ENCODE measurements at regions not wholly inside any gene's neighbourhood (a gene's known extent, or its start where the extent isn't known, plus 50 kb on each side); places are given as distances from the start of the nearest gene placed in this dataset.
"Not testable (repeated sequence)": the region's sequence is repeated elsewhere in the genome, so short reads cannot be mapped to it uniquely, and the experiment has no call there.

DNA sequence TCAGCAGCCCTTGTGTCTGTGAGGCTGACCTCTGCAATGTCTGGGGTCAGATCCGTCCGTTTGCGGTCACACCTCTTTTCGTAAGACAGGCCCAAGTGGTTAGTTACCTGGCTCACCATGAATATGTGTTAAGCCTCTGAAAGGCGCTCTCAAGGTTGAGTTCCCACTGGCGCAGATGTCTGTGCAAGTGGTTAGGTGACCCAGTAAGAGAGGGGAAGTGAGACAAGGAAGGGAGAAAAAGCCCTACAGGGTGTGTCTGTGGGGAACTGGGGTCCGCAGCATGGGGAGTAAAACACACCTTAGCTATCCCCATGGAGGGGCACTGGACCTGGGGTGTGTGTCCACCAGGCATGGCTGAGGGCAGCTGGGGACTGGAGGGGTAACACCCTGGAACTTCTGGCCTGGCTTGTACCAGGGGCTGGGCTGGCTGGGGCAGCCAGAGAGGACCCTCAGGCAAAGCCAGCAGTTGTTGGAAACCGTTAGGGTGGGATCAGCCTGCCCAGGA lies 391.6 kb upstream of the PROK2 start:
- DNase-seq (ENCODE audit: low read depth): no peak

DNA sequence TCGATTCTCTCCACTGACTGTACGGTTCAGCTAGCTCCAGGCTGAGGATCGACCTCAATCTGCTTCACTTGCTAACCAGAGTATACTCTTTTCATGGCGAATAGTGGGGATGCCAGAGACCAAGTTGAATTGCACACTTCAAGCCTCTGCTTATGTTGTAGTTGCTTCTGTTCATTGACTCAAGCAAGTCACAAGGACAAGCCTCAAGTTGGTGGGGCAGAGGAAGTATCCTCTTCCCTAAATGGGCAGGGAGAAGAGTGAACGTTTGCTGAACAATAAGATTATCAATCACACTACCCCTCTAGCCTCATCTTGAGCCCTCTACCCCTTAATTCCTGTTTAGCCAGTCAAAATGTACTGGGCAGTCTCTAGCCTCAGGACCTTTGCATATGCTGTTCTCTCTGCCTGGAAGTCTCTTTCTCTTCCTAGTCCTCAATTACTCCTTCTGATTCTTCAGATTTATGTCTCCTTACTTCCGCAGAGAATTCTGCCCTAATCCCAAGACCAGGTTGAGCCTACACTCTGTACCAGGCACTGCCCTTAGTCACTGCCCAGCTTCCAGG lies 390.4 kb upstream of the PROK2 start:
- no peak for DNase-seq (ENCODE audit: low read depth)

DNA sequence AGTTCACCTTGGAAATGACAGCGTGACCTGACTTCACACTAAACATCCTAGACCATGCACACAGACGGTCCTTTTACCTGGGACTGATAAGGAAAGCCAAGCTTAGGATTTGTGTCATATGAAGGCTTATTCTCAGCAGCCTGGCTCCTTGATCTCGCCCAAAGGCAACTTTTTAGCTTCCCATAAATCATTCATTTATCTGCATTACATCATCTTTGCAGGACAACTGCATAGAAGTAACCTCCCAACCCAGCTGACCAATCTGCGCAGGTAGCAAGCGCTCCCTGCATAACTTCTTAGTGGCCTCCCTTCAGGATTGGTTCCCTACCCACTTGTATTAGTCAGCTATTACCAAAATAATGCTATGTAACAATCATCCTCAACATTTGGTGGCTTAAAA lies 389.9 kb upstream of the PROK2 start:
- DNase-seq (ENCODE audit: low read depth): no peak

DNA sequence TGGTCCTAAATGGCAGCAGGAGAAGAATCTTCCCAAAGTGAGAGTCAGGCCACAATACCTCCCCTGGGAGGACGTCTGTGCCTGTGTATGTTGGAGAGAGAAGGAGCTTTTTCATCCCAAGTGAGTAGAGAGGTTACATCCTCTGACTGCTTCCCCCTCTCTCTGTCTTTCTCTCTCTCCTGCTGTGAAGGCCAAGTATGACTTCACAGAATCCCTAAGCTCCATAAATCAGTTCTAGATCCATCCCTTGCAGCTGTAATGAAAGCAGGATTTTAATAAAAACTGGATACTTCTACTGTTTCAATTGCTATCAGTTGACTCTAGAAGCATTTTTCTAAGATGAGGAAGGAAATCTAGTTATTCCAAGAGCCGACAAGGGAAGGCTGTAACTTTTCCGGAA lies 389.1 kb upstream of the PROK2 start:
- no peak for DNase-seq (ENCODE audit: low read depth)

DNA sequence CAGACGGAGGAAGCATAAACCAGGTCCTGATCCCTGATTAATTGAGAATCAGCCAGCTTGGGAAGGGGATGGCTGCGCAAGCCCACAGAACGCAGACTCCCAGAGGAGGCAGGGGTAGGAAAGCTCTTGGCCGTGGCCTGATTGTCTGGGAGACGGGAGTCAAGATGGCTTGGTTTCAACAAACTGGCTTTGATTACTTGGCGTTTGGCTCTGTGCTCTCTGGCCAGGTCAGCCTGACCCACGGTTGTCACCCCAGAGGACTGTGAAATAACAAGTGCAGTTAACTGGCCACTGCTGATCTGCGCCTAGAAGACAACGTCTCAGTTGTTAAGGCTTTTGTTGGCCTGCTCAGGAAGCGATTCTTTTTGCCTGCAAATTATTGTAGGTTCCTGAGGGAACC lies 387.0 kb upstream of the PROK2 start:
- no peak for DNase-seq (ENCODE audit: low read depth)

DNA sequence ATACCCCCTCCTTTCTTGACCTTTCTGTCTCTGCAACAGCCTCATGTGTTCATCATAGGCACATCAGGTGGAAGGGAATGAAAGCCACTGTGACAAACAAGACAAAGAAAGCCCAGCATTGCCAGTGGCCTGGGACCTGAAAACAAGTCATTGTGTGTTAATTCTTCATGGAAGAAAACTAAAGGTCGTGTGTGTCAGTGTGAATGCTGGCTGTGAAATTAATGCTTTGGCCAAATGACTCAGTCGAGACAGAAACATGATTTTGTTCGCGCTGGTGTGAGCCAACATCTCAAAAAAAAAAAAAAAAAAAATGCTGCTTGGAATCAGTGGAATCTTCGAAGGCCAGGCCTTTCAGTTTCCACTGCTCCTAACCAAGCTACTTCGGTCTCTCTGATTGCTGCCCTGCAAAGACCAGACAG lies 386.5 kb upstream of the PROK2 start:
- no peak for DNase-seq (ENCODE audit: low read depth)

DNA sequence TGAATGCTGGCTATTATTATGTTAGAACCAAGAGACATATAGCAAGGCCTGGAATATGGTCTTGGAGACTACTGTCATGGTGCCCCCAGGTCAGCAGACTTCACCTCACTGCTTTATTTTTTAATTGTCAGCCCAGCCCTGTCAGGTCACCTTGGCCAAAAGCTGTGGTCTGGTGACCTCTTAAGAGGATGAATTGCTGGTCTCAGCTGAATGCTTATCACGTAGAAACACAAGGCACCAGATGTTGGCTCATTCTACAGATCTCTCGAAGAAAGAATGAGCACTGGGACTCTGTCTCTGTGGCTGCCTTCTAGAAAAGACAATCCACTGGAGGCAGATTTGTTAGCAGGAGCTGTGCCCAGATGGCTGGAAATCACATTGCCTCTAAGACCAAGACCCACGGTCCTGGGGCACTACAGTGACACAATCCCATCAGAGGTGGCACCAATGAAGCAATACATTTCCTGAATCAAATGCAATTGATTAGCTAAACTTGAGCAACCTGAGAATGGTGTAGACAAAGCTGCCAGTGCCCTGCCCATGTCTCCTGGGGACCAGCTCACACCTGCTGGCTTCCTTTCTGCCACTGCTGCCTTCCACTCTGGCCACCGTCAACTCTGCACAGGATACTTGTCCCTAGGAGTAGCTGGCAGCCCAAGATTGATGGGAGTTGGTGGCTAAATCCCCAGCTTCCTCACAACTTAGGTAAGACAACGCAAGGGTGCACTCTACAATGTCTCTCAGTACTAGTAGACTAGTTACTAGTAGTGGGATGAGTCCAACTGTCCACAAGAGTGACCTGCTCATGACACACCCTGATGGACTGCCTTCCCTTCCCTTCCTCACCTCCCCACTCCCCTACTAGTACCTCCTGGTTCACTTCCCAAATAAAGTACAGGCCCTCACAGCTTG lies 384.9 kb upstream of the PROK2 start:
- DNase-seq (ENCODE audit: low read depth): no peak

DNA sequence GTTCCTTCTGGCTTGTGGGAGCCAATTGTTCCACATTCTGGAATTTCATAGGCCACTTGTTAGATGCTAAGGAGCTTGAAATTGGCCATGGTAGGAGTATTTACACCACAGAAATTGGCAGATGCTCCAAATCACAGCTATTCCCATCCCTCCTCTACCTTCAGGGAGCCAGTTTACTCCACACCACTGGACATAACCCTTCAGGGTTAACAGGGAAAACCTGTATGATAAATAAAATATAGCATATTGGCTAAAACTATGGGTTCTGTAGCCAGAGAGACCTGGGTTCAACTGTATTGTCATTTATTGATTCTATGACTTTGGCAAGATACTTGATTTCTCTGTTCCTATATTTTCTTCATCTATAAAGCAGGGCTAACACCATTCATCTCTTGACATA lies 384.2 kb upstream of the PROK2 start:
- no peak for DNase-seq (ENCODE audit: low read depth)

DNA sequence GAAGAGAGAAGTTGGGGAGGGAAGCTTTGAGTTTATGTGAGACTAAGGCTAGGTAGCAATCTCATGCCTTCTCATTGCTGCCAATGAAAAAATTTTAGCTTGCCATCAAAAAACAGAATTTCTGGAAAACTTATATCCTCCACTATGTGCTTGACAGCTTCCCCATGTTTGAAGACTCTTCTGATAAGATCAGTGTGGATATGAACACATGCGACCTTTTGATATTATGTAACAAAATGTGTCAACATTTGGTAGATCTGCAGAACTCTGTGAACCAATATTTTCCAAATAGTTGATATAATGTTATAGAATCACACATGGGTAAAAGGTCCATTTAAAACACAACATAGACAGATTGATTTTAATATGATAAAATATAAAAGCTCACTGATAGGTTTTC lies 380.9 kb upstream of the PROK2 start:
- DNase-seq (ENCODE audit: low read depth): no peak

DNA sequence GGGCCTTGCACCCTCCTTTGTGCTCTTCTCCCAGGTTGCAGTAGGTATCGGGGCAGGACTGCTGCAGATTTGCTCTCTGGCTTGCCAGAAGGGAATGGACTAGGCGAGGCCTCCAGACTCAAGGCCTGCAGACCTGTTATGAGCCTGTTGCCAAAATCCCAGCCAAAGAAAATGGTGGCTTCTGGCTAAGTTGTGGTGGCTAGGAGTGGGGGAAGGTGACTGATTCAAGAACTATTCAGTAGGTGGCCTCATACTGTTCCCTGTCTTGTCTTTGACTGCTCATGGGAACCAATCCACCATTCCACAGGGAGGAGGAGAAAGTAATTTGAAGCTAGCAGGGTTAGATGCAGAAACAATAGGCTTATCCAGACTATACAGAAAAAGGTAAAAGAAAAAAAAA lies 380.4 kb upstream of the PROK2 start:
- DNase-seq (ENCODE audit: low read depth): no peak

DNA sequence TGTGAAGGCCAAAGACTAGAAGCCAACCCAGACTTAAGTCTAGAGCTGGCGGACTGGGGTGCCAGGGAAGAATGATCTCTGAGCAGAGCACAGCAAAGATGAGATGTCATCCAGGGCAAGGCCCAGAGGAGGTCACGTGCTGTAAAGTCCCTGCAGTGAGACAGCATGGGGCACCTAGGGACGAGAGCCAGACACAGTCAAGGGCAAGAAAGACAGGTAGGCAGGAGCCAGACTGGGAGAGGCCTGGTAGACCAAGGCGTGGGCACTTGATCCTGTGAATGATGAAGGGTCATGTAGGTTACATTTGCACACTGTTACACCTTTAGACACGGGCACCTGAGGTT lies 379.7 kb upstream of the PROK2 start:
- DNase-seq (ENCODE audit: low read depth): no peak

DNA sequence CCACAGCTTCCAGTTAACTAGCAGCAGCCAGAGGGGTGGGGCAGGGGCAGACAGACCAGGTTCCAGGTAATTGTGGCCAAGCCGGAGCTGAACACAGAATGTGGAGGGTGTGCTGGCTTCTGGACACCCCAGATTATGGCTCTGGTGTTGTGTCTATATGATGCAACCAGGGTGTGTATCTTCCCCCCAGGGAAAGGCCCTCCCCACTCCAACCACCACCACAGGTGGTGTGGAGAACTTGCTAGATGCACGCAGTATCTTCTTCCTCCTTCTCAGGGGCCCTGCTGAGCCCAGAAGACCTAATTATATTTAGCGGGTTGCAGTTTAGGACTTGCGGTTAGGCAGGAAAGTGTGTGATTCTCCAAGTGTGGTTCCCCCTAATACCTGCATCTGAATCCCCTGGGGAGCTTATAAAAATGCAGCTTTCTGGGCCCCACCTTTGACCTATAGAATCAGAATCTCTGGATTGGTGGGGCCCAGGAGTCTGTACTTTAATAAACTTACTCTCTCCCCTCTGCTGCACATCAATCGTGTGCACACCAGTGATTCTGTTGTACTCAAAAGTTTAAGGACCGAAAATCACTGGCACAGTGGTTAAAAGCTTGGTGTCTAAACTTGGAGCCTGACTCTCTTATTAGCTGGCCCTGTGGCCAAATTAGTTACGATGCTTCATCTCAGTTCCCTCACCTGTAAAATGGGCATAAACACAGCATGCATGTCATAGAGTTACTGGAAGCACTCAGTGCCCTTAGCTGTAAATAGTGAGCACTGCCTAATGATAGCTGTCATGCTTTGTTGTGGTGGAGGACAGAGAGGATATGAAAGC lies 379.1 kb upstream of the PROK2 start:
- no peak for DNase-seq (ENCODE audit: low read depth)

DNA sequence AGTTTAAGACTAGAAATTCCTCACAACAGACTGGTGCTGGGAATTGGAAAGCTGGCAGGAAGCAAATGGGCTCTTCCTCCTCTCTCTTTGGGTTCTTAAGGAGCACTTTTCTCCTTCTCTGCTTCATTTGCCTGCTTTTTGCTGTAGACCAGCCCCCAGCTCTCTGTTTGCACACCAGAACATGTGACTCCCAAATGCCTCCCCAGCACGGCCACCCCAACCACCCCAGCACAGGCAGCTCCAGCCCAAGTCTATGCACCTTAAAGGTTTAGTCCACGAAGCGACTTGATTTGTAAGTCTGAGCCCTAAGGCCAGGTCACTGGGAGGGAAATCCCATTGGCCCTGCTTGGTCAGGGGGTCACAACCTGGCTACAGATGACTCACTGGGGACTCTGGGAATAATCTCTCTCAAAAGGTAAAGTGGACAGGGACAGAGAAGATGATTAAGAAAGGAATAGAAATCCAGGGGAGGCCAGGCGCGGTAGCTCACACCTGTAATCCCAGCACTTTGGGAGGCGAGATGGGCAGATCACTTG lies 377.8 kb upstream of the PROK2 start:
- DNase-seq (ENCODE audit: low read depth): no peak

DNA sequence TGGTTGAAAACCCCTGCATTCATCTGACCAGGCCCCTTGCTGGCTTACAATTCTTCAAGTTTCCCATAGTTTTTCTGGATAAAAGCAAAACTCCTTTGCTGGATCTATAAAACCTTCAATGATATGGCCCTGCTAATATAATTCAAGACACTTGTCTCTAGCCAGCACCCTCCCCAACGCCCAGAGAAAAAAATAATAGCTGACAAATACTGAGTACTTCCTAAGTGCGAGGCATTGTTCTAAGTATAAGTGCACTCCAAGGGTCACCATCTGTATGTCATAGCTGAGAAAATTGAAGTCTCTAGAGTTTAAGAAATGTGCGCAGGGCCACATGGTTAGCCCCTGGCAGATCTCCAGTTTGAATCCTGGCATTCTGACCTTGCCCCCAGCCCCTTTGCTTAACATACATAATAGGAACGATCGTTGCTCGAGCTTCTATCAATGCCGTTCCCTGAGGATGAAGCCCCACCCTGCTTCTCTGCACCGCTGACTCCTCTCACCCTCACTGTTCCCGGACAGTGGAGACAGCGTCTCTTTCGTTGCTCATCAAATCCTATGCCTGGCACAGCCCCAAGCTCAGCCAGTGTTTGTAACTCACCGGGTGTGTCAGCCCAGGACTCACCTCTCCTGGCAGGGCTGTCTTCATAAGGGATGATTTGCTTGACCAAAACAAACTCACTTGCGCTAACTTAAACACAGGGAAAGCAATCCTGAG lies 377.1 kb upstream of the PROK2 start:
- no peak for DNase-seq (ENCODE audit: low read depth)

DNA sequence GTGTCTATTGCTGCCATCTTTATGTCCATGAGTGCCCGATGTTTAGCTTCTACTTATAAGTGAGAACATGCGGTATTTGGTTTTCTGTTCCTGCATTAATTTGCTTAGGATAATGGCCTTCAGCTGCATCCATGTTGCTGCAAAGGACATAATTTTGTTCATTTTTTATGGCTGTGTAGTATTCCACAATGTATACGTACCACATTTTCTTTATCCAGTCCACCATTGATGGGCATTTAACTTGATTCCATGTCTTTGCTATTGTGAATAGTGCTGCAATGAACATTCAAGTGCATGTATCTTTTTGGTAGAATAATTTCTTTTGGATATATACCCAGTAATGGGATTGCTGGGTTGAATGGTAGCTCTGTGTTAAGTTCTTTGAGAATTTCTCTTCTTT lies 376.3 kb upstream of the PROK2 start:
- not testable (repeated sequence) for DNase-seq (ENCODE audit: low read depth)

DNA sequence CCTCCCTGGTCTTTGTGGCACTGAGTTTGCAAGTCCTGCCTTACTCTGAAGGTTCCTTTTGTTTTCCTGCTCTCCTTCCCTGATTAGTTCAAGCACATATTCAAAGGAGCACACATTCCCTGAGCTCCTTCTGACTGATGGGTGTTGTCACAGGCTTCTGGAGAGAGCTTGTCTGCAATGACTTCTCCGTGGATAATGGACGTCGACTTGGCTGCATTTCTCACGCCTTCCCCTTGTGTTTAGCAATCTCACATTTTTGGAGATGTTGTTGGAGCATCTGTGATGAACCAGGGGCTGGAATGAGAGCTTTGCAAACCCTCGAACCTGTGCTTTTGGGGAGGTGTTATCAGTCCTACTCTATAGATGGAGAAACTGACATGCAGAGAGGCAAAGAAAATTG lies 375.4 kb upstream of the PROK2 start:
- no peak for DNase-seq (ENCODE audit: low read depth)

DNA sequence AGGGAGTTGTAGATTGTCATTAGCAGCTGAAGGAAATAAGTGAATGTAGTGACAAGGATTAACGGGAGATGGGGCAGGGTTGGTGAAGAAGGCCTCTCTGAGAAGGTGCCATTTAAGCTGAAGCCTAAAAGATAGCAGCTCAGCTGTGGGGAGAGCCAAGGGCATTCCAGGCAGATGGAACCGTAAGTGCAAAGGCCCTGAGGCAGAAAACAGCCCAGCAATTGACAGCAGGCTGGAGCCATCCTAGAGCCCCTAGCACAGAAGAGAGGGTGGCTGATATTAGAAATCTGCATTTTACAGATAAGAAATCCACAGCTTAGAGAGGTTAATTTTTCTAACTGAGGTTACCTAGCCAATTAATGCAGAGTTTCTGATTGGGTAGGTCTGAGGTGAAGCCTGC lies 374.5 kb upstream of the PROK2 start:
- DNase-seq (ENCODE audit: low read depth): no peak

DNA sequence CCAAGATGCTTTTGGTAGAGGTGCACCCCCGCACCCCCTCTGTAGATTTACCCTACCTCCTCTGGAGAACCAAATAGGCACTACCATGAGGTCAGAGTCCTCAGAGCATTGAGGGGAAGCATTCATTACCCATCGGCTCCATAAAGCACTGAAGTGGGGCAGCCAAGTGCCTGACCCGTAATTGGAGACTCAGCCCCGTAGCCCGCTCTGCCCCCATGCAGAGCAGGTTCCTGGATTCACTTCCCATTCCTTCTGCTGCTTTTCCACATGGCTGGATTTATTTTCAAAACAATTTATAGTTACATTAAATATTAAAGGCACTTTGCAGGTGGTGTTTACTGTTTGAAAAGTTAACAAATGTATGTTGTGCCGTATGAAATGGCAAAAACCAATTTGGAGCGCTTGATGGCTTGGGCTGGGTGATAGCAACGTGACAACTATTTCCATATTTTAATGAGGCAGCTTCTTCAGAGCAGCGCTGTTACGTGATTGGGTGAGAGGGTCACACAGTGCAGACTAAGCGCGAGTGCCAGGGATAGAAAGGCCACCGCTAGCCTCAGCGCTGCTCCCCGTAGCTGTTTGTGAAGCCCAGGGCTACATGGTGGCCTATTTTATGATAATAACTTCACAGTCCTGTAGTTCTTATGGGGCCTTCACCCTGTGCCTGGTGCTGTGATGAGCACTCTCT lies 373.8 kb upstream of the PROK2 start:
- DNase-seq (ENCODE audit: low read depth): no peak

DNA sequence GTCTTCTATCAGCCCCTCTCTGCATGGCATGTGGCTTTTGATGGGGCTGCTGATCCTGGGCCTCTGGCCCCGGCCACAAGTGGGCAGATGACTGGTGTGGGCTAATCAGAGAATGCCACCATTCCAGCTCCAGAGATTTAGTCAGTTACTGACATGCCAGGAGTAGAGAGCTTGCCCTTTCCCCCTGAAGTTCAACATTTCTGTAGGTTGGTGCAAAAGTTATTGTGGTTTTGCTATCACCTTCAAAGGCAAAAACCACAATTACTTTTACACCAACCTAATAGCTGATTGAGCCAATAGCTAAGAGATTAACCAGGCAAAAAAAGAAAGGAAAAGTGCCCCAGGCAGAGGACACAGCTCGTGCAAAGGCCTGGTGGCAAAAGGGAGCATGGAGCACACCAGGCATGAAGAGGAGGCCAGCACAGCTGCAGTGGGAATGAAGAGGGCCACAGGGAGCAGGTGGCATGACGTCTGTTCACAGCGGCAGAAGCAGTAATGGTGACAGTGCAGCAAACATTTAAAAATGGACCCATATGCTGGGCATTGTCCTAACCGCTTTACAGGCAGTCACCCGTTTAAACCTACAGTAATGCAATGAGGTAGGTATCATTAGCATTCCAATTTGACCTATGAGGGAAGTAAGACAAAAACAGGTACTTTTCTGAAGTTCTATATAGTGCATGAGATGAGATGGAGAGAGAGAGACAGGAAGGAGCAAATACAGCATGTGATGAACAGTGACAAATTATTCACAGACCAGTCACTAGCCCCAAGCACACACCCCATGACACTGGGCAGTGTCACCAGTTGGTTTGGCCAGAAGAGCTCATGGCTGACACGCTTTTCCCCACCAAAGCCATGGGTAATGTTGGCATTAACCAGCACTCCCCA lies 373.0 kb upstream of the PROK2 start:
- no peak for DNase-seq (ENCODE audit: low read depth)

DNA sequence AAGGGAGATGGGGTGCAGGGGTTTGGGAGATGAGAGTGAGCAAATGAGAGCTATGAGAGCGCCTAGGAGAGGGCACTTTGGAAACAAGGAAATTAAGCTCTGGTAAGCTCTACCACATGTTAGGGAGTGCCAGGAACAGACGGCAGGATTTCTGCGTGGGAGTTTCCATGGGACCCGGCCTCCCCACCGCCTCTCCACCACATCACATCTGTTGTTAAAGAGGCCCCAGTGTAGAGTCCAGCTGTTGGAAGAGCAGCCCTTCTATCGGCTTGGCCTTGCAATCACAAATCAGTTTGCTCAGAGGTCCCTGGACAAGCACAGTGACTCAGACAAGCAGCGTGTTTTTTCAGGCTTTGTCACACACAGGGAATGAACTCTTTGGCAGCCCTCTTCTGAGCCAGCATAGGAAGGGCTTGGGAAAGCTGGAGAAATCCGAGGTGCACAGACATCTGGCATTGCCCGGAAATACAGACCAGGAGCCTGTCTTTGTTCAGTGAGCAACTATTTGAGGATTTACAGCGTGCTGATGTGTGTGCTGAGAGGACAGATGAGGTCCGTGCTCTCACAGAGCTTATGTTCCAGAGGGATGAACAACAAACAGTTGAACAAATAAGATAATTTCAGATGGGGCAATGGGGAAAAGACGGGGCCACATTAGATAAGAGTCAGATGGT lies 370.6 kb upstream of the PROK2 start:
- no peak for DNase-seq (ENCODE audit: low read depth)

All from activated T-helper 1 cell treated with Interleukin-2 at 50 U/mL for 16 hours (primary cell).